BJ (cell line): ENCODE measurements at regions not wholly inside any gene's neighbourhood (a gene's known extent, or its start where the extent isn't known, plus 50 kb on each side); places are given as distances from the start of the nearest gene placed in this dataset.

Experiments
- CTCF ChIA-PET: fragments of 350-600 bp; formaldehyde crosslinking; extraction: SDS; loops from one replicate; lab custom pipeline; 2021; ENCODE audit warnings: antibody characterized with exemption, inconsistent platforms; lab: Yijun Ruan, JAX
- POLR2A ChIA-PET: fragments of 300-600 bp; sonication (Branson Sonifier 250); formaldehyde crosslinking; extraction: SDS; loops from one replicate; lab custom pipeline; 2021; ENCODE audit warnings: antibody characterized with exemption; lab: Charles Lee
- DNase-seq: peaks from one replicate; pipeline ENCODE4 v3.0.0-alpha.2; 2011; ENCODE audit warnings: low read depth
- H3K27me3 ChIP-seq: 2 replicates; pipeline ENCODE4 v1.6.0; 2011; ENCODE audit warnings: low read length; ENCODE audit not compliant: control insufficient read depth, insufficient read depth
- H3K36me3 ChIP-seq: 2 replicates; pipeline ENCODE4 v1.5.1; 2011; ENCODE audit warnings: low read length; ENCODE audit not compliant: control insufficient read depth, insufficient read depth
- H3K4me3 ChIP-seq: 2 replicates; pipeline ENCODE4 v1.5.1; 2011; ENCODE audit warnings: low read depth, mild to moderate bottlenecking, control low read depth, low read length
- TF ChIP-seq, protein P1 (sequence below): IDR thresholded peaks from 2 replicates; pipeline ENCODE4 v1.5.1; 2011; ENCODE audit warnings: low read depth, mild to moderate bottlenecking, control low read depth, inconsistent platforms, low read length, moderate library complexity; ENCODE audit not compliant: insufficient read depth

DNA sequence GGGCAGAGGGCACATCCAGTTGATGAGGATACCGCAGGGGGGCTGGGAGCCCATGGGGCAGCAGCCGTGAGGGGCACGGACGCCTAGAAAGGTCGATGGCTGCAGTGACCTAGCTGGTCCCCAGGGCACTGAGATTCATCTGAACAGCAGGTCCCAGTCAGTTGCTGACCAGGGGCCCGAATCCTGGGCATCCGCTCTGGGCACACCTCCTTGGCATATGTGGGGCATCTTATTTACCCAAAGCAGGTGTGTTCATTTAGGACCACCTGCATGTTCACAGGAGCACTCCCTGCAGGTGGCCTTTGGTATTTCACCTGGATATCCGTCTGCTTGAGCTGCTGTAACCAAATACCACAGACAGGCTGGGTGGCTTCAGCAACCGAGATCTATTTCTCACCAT is 72.0 kb upstream of the ODC1 start:
- H3K4me3 ChIP-seq, result no peak overlapping the region
- TF ChIP-seq, protein P1, sequence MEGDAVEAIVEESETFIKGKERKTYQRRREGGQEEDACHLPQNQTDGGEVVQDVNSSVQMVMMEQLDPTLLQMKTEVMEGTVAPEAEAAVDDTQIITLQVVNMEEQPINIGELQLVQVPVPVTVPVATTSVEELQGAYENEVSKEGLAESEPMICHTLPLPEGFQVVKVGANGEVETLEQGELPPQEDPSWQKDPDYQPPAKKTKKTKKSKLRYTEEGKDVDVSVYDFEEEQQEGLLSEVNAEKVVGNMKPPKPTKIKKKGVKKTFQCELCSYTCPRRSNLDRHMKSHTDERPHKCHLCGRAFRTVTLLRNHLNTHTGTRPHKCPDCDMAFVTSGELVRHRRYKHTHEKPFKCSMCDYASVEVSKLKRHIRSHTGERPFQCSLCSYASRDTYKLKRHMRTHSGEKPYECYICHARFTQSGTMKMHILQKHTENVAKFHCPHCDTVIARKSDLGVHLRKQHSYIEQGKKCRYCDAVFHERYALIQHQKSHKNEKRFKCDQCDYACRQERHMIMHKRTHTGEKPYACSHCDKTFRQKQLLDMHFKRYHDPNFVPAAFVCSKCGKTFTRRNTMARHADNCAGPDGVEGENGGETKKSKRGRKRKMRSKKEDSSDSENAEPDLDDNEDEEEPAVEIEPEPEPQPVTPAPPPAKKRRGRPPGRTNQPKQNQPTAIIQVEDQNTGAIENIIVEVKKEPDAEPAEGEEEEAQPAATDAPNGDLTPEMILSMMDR, result no peak
- POLR2A ChIA-PET, result no interaction called here
- CTCF ChIA-PET, result no interaction called here
- no peak for DNase-seq
- H3K36me3 ChIP-seq, result no peaks in the 10 kb centered on the region
- no peaks in the 10 kb centered on the region for H3K27me3 ChIP-seq

DNA sequence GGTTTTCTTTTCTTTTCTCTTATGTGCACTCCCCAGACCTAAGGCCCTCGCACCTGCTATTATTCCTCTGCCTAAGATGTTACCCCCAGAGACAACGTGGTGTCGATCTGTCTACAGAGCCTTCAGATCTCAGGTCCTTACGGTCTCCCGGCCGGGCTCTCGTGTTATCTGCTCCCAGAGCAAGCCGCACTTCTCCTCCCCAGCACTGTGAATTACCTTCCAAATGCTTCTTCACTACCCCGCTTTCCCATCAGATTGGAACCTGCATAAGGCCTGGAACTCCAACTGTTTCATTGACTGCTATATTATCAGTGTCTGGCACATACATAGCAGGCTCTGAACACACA is 71.2 kb upstream of the ODC1 start:
- CTCF ChIA-PET, result no interaction called here
- Histone ChIP-seq H3K36me3 (no peaks in the 10 kb centered on the region), H3K27me3 (no peaks in the 10 kb centered on the region), H3K4me3 (no peak overlapping the region)
- POLR2A ChIA-PET, result no interaction called here
- no peak for DNase-seq
- TF ChIP-seq, protein P1, result no peak

DNA sequence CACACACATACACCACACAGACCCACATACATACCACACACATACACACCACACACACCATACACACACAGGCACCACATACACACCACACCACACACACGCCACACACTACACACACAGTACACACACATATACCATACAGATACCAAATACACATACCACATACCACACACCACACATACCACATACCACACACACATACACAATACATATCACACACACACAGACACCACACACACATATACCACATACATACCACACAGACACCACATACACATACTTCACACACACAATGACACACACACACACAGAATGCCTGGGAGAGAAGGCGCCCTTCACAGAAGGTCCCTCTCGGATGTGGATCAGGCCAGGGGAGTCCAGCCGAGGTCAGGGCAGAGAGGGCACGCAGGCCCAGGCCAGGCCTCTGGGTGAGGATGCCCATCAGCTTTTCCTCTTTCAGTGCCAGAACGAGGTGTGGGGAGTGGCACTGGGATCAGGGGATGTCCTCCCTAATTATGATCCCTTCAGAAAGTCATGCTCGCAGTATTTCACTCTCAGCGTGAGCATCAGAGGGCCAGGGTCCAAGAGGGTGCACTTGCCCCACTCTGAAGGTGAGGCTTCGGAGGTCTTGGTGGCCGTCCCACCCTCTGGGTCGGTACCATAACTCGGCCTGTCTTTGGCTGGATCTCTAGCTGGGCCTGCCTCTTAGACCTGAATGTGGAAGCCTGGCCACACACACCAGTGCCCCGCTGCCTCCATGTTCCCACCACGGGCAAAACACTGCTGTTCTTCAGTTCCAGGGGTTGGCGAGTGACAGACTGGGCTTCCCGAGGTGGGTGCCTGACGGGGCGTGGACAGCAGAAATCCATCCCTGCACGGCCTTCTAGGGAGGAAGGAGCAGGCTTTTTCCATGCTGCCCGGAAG is 70.6 kb upstream of the ODC1 start:
- no peak overlapping the region for H3K4me3 ChIP-seq
- POLR2A ChIA-PET, result no interaction called here
- TF ChIP-seq, protein P1, result no peak
- CTCF ChIA-PET, result no interaction called here
- no peak for DNase-seq
- H3K36me3 ChIP-seq, result no peaks in the 10 kb centered on the region
- H3K27me3 ChIP-seq, result no peaks in the 10 kb centered on the region

DNA sequence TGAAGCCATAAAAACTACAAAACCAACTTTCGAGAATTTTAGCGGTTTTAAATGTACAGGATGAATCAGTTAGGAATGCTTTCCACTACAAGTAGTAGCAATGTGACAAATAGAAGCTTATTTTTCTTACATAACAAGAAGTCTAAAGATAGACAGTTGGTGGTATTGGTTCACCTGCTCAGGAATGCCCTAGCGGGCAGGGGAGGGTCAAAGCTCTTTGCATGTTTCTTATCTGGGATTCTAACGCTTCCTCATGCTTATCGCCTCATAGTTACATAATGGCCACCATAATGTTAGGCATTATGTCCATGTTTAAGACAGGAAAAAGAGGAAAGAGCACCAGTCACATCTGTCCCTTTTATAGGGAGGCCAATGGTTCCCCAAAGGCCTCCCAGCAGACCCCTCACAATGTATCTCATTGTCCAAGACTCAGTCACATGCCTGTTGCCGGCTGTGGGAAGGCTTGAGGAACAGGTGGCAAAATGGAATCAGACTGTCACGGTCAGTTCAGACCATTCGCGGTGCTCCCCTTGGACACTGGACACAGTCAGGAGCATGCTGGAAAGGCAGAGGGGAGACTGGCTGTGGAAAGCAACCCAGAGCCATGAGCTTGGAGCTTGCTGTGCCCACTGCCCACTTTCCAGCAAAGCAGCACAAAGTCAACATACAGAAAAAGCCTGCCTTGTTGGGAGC is 69.4 kb upstream of the ODC1 start:
- ChIA-PET POLR2A (no interaction called here), CTCF (no interaction called here)
- Histone ChIP-seq H3K27me3 (no peaks in the 10 kb centered on the region), H3K4me3 (no peak overlapping the region), H3K36me3 (no peaks in the 10 kb centered on the region)
- TF ChIP-seq, protein P1, result no peak
- no peak for DNase-seq

DNA sequence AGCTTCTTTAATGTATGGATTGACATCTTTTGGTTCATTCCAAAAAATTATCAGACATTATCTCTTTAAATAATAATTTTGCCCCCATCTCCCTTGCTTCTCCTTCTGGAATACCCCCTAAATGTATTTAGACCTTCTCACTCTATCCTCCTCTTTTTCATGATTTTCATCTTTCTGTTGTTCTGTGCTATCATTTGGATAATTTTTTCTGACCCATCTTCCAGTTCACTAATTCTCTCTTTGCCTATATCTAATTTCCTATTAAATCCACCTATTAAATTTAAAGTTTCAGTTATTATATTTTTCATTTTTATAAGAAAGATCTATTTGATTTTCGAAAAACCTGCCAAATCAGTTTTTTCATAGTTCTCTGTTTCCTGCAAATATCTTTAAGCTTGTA is 67.8 kb upstream of the ODC1 start:
- POLR2A ChIA-PET, result no interaction called here
- Histone ChIP-seq H3K27me3 (peaks cover 3% of the 10 kb centered on the region; the same call in 1 of the 2 replicates), H3K36me3 (no peaks in the 10 kb centered on the region), H3K4me3 (no peak overlapping the region)
- TF ChIP-seq, protein P1, result no peak
- CTCF ChIA-PET, result interaction anchor here (0.7 to 1.0 kb wide), 2 partner anchors 31 to 52 kb away, joined by 3 read pairs; no protein-coding TSS in a partner anchor
- DNase-seq, result no peak
